Activated T-helper 17 cell treated with anti-CD3 and anti-CD28 coated beads, Interleukin-2, amount 50 U/mL, for 72 hours (primary cell): ENCODE measurements at regions not wholly inside any gene's neighbourhood (a gene's known extent, or its start where the extent isn't known, plus 50 kb on each side); places are given as distances from the start of the nearest gene placed in this dataset.

Source experiments
- ATAC-seq: fragments of 150-1000 bp; cut with Tn5 transposase; replicated peaks from 2 replicates; pipeline ENCODE4 v1.10.0; 2021; ENCODE audit warnings: mild to moderate bottlenecking, moderate library complexity
- H3K27ac Mint-ChIP-seq: one replicate; pipeline ENCODE4 v1.8.0; 2022; ENCODE audit warnings: mixed read lengths
- H3K27me3 Mint-ChIP-seq: one replicate; pipeline ENCODE4 v1.8.0; 2022; ENCODE audit warnings: mixed read lengths
- H3K36me3 Mint-ChIP-seq: one replicate; pipeline ENCODE4 v1.8.0; 2022; ENCODE audit warnings: low read depth, mild to moderate bottlenecking, mixed read lengths
- H3K4me1 Mint-ChIP-seq: one replicate; pipeline ENCODE4 v1.8.0; 2022; ENCODE audit warnings: mixed read lengths
- H3K4me3 Mint-ChIP-seq: one replicate; pipeline ENCODE4 v1.8.0; 2022; ENCODE audit warnings: mild to moderate bottlenecking, mixed read lengths
- H3K9me3 Mint-ChIP-seq: one replicate; pipeline ENCODE4 v1.8.0; 2022; ENCODE audit warnings: mixed read lengths

GRCh38 chr2:136167721-136168475, 49.9 kb upstream of the CXCR4 start:
- Mint-ChIP-seq H3K4me1 (peaks cover 12% of the 10 kb centered on the region), H3K36me3 (no peaks in the 10 kb centered on the region), H3K9me3 (peaks cover 3% of the 10 kb centered on the region), H3K4me3 (no peak overlapping the region), H3K27ac (peak overlapping the region; percentile 11), H3K27me3 (no peaks in the 10 kb centered on the region)
- no peak for ATAC-seq
